Stomach (tissue), 8 donors: ENCODE measurements at regions not wholly inside any gene's neighbourhood (a gene's known extent, or its start where the extent isn't known, plus 50 kb on each side); places are given as distances from the start of the nearest gene placed in this dataset.

ENCODE experiments used
- DNase-seq, 2 donors: peaks; one replicate each; pipeline versions ENCODE4 v3.0.0 to v3.0.0-alpha.2; 2013 to 2019
- H3K27ac ChIP-seq, 5 donors: fragments of 200-600 bp in 4 of 5; sonication (generic) in 4 of 5; one replicate each; pipeline ENCODE4 v1.5.1; 2013 to 2019; ENCODE audit warnings: mild to moderate bottlenecking in 1 of 5, moderate library complexity in 1 of 5
- H3K27me3 ChIP-seq, 3 donors: fragments of 200-600 bp; sonication (generic); one replicate each; pipeline ENCODE4 v1.5.1; 2017 to 2019; ENCODE audit warnings: mixed run types in 1 of 3
- H3K36me3 ChIP-seq, 4 donors: fragments of 200-600 bp; sonication (generic); 1 replicate in 3 of 4; 2 replicates in 1 of 4; pipeline ENCODE4 v1.5.1; 2016 to 2019
- H3K4me1 ChIP-seq, 4 donors: fragments of 200-600 bp; sonication (generic); one replicate each; pipeline ENCODE4 v1.5.1; 2016 to 2019
- H3K4me3 ChIP-seq, 4 donors: fragments of 200-600 bp; sonication (generic) in 3 of 4; one replicate each; pipeline ENCODE4 v1.5.1; 2016 to 2019; ENCODE audit warnings: mild to moderate bottlenecking in 1 of 4
- H3K9me3 ChIP-seq, 4 donors: fragments of 200-600 bp; sonication (generic); one replicate each; pipeline ENCODE4 v1.5.1; 2016 to 2019
- EP300 ChIP-seq: sonication (generic); formaldehyde crosslinking; IDR thresholded peaks from one replicate; pipeline ENCODE4 v1.6.1; 2017; ENCODE audit warnings: antibody characterized with exemption
- POLR2A ChIP-seq, 4 donors: fragments of 450-650 bp; IDR thresholded peaks; one replicate each; pipeline ENCODE4 v1.6.1; 2016; ENCODE audit warnings: antibody characterized with exemption in 4 of 4, control low read depth in 2 of 4, mild to moderate bottlenecking in 1 of 4, moderate library complexity in 1 of 4
- POLR2AphosphoS5 ChIP-seq, 3 donors: sonication (generic); formaldehyde crosslinking; IDR thresholded peaks; one replicate each; pipeline ENCODE4 v1.6.1; 2016; ENCODE audit warnings: antibody characterized with exemption in 3 of 3
- WGBS, 5 donors: extraction: QIAGEN DNeasy Blood & Tissue Kit in 3 of 5; methylation state at CpG; one replicate each; pipeline versions ENCODE4 v1.1.5 to v1.1.7; 2013 to 2018; 5-methylcytosine and 5-hydroxymethylcytosine counted together
- intact Hi-C: fragments of 100-400 bp; cut with DNase I; formaldehyde crosslinking; loops from one replicate; pipeline ENCODE4 v1.15.1; 2023; ENCODE audit warnings: low total_unique reads
- small RNA-seq, 4 donors: library from RNA; depleted of rRNA; stranded (forward); fragments of <200 nt; gene quantifications; one replicate each; pipeline ENCODE3, GENCODE V24; 2016
- TF ChIP-seq, protein P1 (sequence below), 7 experiments: fragments of 450-650 bp in 4 of 7; fragments of 200-600 bp in 3 of 7; sonication (generic) in 3 of 7; IDR thresholded peaks; one replicate each; pipeline ENCODE4 v1.5.1; 2016 to 2019; ENCODE audit warnings: antibody characterized with exemption in 7 of 7, control low read depth in 2 of 7, mild to moderate bottlenecking in 1 of 7
- donor health status: healthy with polysubstance abuse.
- donor health status: Bipolar disorder and iron deficiency.
- donor health status: healthy.

DNA sequence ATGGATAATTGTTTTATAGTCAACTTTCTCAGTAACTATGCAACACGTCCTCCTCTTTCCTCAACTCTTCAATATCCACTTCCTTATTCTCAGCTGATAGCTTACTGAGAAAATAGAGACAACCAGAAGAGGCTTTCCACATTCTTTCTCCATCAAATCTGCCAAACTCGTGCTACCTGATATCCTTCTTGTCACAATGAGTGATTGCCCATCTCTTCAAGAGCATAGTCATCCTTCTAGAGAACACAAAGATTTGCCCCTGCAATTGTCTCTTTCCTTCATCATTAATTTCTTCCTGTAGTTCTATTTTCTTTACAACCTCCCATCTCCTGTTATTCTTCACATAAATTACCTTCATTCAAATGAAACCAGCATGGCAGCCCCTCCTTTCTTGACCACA is 75.9 kb upstream of the RGS17 start:
- H3K9me3 ChIP-seq = no peaks in the 10 kb centered on the region
- no peak for DNase-seq
- no peaks in the 10 kb centered on the region for H3K36me3 ChIP-seq
- no peaks in the 10 kb centered on the region for H3K4me1 ChIP-seq
- H3K27me3 ChIP-seq = no peaks in the 10 kb centered on the region
- 26 to 40% (median 35%) methylated on average over 2 of the region's 2 CpGs for WGBS, 5 donors
- TF ChIP-seq POLR2A (IDR thresholded peaks at IDR 0.05) (no peak), POLR2AphosphoS5 (IDR thresholded peaks at IDR 0.05) (no peak), EP300 (no peak)
- TF ChIP-seq, protein P1, sequence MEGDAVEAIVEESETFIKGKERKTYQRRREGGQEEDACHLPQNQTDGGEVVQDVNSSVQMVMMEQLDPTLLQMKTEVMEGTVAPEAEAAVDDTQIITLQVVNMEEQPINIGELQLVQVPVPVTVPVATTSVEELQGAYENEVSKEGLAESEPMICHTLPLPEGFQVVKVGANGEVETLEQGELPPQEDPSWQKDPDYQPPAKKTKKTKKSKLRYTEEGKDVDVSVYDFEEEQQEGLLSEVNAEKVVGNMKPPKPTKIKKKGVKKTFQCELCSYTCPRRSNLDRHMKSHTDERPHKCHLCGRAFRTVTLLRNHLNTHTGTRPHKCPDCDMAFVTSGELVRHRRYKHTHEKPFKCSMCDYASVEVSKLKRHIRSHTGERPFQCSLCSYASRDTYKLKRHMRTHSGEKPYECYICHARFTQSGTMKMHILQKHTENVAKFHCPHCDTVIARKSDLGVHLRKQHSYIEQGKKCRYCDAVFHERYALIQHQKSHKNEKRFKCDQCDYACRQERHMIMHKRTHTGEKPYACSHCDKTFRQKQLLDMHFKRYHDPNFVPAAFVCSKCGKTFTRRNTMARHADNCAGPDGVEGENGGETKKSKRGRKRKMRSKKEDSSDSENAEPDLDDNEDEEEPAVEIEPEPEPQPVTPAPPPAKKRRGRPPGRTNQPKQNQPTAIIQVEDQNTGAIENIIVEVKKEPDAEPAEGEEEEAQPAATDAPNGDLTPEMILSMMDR (IDR thresholded peaks at IDR 0.05) = no peak
- H3K4me3 ChIP-seq = no peak overlapping the region
- H3K27ac ChIP-seq = no peak overlapping the region
- intact Hi-C loops = no loop called here

DNA sequence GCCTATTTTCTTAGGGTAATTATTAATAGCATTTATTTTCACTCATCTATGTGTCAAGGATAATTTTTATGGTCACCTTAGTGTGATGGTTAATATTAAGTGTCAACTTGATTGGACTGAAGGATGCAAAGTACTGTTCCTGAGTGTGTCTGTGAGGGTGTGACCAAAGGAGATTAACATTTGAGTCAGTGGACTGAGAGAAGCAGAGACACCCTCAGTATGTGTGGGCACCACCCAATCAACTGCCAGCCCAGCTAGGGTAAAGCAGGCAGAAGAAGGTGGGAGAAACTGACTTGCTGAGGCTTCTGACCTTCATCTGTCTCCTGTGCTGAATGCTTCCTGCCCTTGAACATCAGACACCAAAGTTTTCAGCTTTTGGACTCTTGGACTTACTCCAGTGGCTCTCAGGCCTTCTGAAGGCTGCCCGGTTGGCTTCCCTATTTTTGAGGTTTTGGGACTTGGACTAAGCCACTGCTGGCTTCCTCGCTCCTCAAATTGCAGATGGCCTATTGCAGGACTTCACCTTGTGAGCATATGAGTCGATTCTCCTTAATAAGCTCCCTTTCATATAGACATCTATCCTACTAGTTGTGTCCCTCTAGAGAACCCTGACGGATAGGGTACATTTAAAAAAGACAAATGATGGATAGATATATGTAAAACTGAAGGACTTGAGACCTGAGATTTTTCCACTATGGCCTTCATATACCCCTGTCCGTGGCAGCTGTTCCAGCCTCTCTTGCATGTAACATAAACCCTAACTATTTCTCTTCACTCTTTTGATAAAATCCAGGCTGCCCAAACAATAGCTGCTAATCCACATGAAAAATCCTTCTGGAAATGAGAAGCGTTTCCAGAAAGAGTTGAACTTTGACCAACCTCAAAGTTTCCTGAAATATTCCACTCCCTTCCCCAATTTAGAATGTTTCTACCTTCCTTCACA is 62.1 kb upstream of the RGS17 start:
- no peak for DNase-seq
- WGBS, 5 donors = 57 to 76% (median 69%) methylated on average over 6 of the region's 6 CpGs
- H3K36me3 ChIP-seq = no peaks in the 10 kb centered on the region
- no peak overlapping the region for H3K4me3 ChIP-seq
- TF ChIP-seq, protein P1 (IDR thresholded peaks at IDR 0.05) = no peak
- TF ChIP-seq POLR2AphosphoS5 (IDR thresholded peaks at IDR 0.05) (no peak), EP300 (no peak), POLR2A (IDR thresholded peaks at IDR 0.05) (no peak)
- intact Hi-C loops = no loop called here
- no peaks in the 10 kb centered on the region for H3K9me3 ChIP-seq
- no peaks in the 10 kb centered on the region for H3K27me3 ChIP-seq
- no peak overlapping the region for H3K27ac ChIP-seq
- H3K4me1 ChIP-seq = no peaks in the 10 kb centered on the region

DNA sequence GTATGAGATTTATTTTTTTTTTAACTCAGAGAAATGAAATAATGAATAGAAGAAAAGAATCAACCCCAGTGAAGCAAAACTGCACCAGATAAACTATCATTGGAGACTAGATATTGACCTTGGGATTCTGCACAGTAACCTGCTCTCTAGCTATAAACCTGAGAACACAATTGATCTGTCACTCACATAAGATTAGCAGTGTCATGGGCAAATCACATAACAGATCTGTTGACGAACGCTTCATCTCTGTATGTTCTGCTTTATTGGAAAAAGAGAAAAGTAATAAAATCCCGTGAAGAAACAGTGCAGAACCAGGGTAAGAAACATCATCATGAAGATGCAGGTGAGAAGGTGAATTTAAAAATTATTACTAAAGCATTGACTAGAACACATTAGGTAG is 52.8 kb upstream of the RGS17 start:
- H3K27ac ChIP-seq = no peak overlapping the region
- TF ChIP-seq, protein P1 (IDR thresholded peaks at IDR 0.05) = no peak
- TF ChIP-seq EP300 (no peak), POLR2A (IDR thresholded peaks at IDR 0.05) (no peak), POLR2AphosphoS5 (IDR thresholded peaks at IDR 0.05) (no peak)
- intact Hi-C loops = no loop called here
- 85 to 92% (median 87%) methylated on average over 3 of the region's 3 CpGs for WGBS, 5 donors
- no peaks in the 10 kb centered on the region for H3K27me3 ChIP-seq
- H3K36me3 ChIP-seq = no peaks in the 10 kb centered on the region
- no peak overlapping the region for H3K4me3 ChIP-seq
- DNase-seq = no peak
- H3K4me1 ChIP-seq = no peaks in the 10 kb centered on the region
- H3K9me3 ChIP-seq = no peaks in the 10 kb centered on the region

Small RNAs in the stretch of these regions (small RNA-seq; reads per million reads assigned to genes)
- gene AL603908.1 (0 reads per million in 4 donors), gene MTND3P20 (0 reads per million in 4 donors), gene MTND4LP20 (0 reads per million in 4 donors), gene RNA5SP225 (0 to 0.20 (median 0.05) reads per million in 4 donors), gene RNU6-896P (0 reads per million in 4 donors)
